Loucy (cell line): ENCODE measurements at regions not wholly inside any gene's neighbourhood (a gene's known extent, or its start where the extent isn't known, plus 50 kb on each side); places are given as distances from the start of the nearest gene placed in this dataset.

Experiments
- H2AFZ ChIP-seq: fragments of 200-600 bp; sonication (generic); 2 replicates; pipeline ENCODE4 v1.6.0; 2016; ENCODE audit warnings: antibody characterized with exemption, mild to moderate bottlenecking, low read length, moderate library complexity
- H3F3A ChIP-seq: fragments of 200-600 bp; 2 replicates; pipeline ENCODE4 v1.6.0; 2016; ENCODE audit warnings: antibody characterized with exemption, low read depth, mild to moderate bottlenecking
- H3K27me3 ChIP-seq: fragments of 200-600 bp; sonication (generic); 2 replicates; pipeline ENCODE4 v1.6.1; 2014; ENCODE audit warnings: low read length, mild to moderate bottlenecking; ENCODE audit not compliant: insufficient read depth, poor library complexity, severe bottlenecking
- H3K36me3 ChIP-seq: fragments of 200-600 bp; sonication (generic); 2 replicates; pipeline ENCODE4 v1.6.1; 2016; ENCODE audit warnings: low read length; ENCODE audit not compliant: insufficient read depth
- H3K4me1 ChIP-seq: fragments of 200-600 bp; sonication (generic); 2 replicates; pipeline ENCODE4 v1.5.1; 2014; ENCODE audit warnings: low read length, mild to moderate bottlenecking; ENCODE audit not compliant: insufficient read depth, poor library complexity, severe bottlenecking
- H3K4me2 ChIP-seq: fragments of 200-600 bp; sonication (generic); 2 replicates; pipeline ENCODE4 v1.6.0; 2014; ENCODE audit warnings: antibody characterized with exemption, low read length, low read depth, mild to moderate bottlenecking; ENCODE audit not compliant: poor library complexity, severe bottlenecking
- H3K4me3 ChIP-seq: fragments of 200-600 bp; sonication (generic); 2 replicates; pipeline ENCODE4 v1.5.1; 2014; ENCODE audit warnings: low read length, mild to moderate bottlenecking, mixed read lengths; ENCODE audit not compliant: poor library complexity, severe bottlenecking
- H3K79me2 ChIP-seq: fragments of 200-600 bp; sonication (generic); 2 replicates; pipeline ENCODE4 v1.6.1; 2014; ENCODE audit warnings: low read length; ENCODE audit not compliant: insufficient read depth
- H3K9ac ChIP-seq: fragments of 200-600 bp; sonication (generic); 2 replicates; pipeline ENCODE4 v1.6.0; 2014; ENCODE audit warnings: mild to moderate bottlenecking, low read depth, low read length, moderate library complexity; ENCODE audit not compliant: poor library complexity, severe bottlenecking
- H3K9me2 ChIP-seq: fragments of 200-600 bp; sonication (generic); replicated peaks from 2 replicates; pipeline ENCODE4 v1.6.1; 2016; ENCODE audit warnings: low read depth, low read length, mixed read lengths
- H3K9me3 ChIP-seq: fragments of 200-600 bp; sonication (generic); 2 replicates; pipeline ENCODE4 v1.6.1; 2014; ENCODE audit warnings: mild to moderate bottlenecking, antibody characterized with exemption, low read length, low read depth; ENCODE audit not compliant: insufficient read depth
- H4K20me1 ChIP-seq: fragments of 200-600 bp; sonication (generic); 2 replicates; pipeline ENCODE4 v1.6.0; 2014; ENCODE audit warnings: antibody characterized with exemption, low read length, mild to moderate bottlenecking; ENCODE audit not compliant: insufficient read depth, poor library complexity, severe bottlenecking
- CTCF ChIP-seq: fragments of 200-600 bp; sonication (generic); conservative IDR thresholded peaks from 2 replicates; pipeline ENCODE4 v1.5.1; 2014; ENCODE audit warnings: mild to moderate bottlenecking, antibody characterized with exemption, low read length
- EZH2phosphoT487 ChIP-seq: fragments of 200-600 bp; IDR thresholded peaks from 2 replicates; pipeline ENCODE4 v1.6.1; 2018; ENCODE audit warnings: antibody characterized with exemption, mild to moderate bottlenecking, moderate library complexity, borderline replicate concordance

- no peak overlapping the region for H3K9ac ChIP-seq
- no peak overlapping the region for H3K4me2 ChIP-seq
- no peaks in the 10 kb centered on the region for H3F3A ChIP-seq
- no peaks in the 10 kb centered on the region for H3K27me3 ChIP-seq
- TF ChIP-seq EZH2phosphoT487 (no peak), CTCF (no peak)
- H3K79me2 ChIP-seq, result no peaks in the 10 kb centered on the region
- no peak overlapping the region for H3K4me3 ChIP-seq
- no peaks in the 10 kb centered on the region for H3K9me2 ChIP-seq
- H3K4me1 ChIP-seq, result peaks cover 38% of the 10 kb centered on the region
- H3K9me3 ChIP-seq, result no peaks in the 10 kb centered on the region
- H3K36me3 ChIP-seq, result no peaks in the 10 kb centered on the region
- H4K20me1 ChIP-seq, result no peaks in the 10 kb centered on the region
- no peak overlapping the region for H2AFZ ChIP-seq
Measured at GRCh38 chr5:4001004-4001403, 405.4 kb downstream of the IRX1 start.

- no peaks in the 10 kb centered on the region for H3K9me3 ChIP-seq
- peaks cover 33% of the 10 kb centered on the region for H3K4me1 ChIP-seq
- no peak overlapping the region for H3K4me3 ChIP-seq
- no peaks in the 10 kb centered on the region for H3F3A ChIP-seq
- no peaks in the 10 kb centered on the region for H3K79me2 ChIP-seq
- no peak overlapping the region for H3K4me2 ChIP-seq
- H3K36me3 ChIP-seq, result no peaks in the 10 kb centered on the region
- H3K9ac ChIP-seq, result no peak overlapping the region
- no peaks in the 10 kb centered on the region for H3K9me2 ChIP-seq
- H4K20me1 ChIP-seq, result no peaks in the 10 kb centered on the region
- H3K27me3 ChIP-seq, result no peaks in the 10 kb centered on the region
- H2AFZ ChIP-seq, result no peak overlapping the region
- TF ChIP-seq CTCF (no peak), EZH2phosphoT487 (no peak)
Measured at GRCh38 chr5:4001758-4002533, 406.3 kb downstream of the IRX1 start.

GRCh38 chr5:4005335-4005734 lies 409.7 kb downstream of the IRX1 start:
- no peak for TF ChIP-seq CTCF
- no peak for TF ChIP-seq EZH2phosphoT487
- Histone ChIP-seq H3K9ac (no peak overlapping the region), H3K4me3 (no peak overlapping the region), H3F3A (no peaks in the 10 kb centered on the region), H2AFZ (no peak overlapping the region), H3K27me3 (no peaks in the 10 kb centered on the region), H3K4me2 (no peak overlapping the region), H3K79me2 (no peaks in the 10 kb centered on the region), H3K9me3 (no peaks in the 10 kb centered on the region), H3K4me1 (peaks cover 5% of the 10 kb centered on the region), H3K9me2 (no peaks in the 10 kb centered on the region), H3K36me3 (no peaks in the 10 kb centered on the region), H4K20me1 (no peaks in the 10 kb centered on the region)
